ENCODE measurements at regions not wholly inside any gene's neighbourhood (a gene's known extent, or its start where the extent isn't known, plus 50 kb on each side); places are given as distances from the start of the nearest gene placed in this dataset.

GRCh38 chr6:108778421-108779186 is 69.6 kb upstream of the ARMC2 start:
- DNase-seq (ENCODE audit: low read depth in 1 of 2, low spot score in 1 of 2): no peak

- DNase-seq (ENCODE audit: low read depth in 1 of 2, low spot score in 1 of 2): no peak
Measured at GRCh38 chr6:108779536-108780275, 68.5 kb upstream of the ARMC2 start.

GRCh38 chr6:108780784-108781183 is 67.4 kb upstream of the ARMC2 start:
- no peak for DNase-seq (ENCODE audit: low read depth in 1 of 2, low spot score in 1 of 2)

- DNase-seq (ENCODE audit: low read depth in 1 of 2, low spot score in 1 of 2): no peak
Measured at GRCh38 chr6:108781419-108782100, 66.7 kb upstream of the ARMC2 start.

- peak; percentile 51 to 57 for DNase-seq (ENCODE audit: low read depth in 1 of 2, low spot score in 1 of 2)
Measured at GRCh38 chr6:108782179-108783041, 65.8 kb upstream of the ARMC2 start.

GRCh38 chr6:108785653-108786052 is 62.6 kb upstream of the ARMC2 start:
- DNase-seq (ENCODE audit: low read depth in 1 of 2, low spot score in 1 of 2): no peak

GRCh38 chr6:108788416-108788815 is 59.8 kb upstream of the ARMC2 start:
- DNase-seq (ENCODE audit: low read depth in 1 of 2, low spot score in 1 of 2): no peak

- DNase-seq (ENCODE audit: low read depth in 1 of 2, low spot score in 1 of 2): no peak
Measured at GRCh38 chr6:108789475-108789874, 58.7 kb upstream of the ARMC2 start.

GRCh38 chr6:108791700-108792099 is 56.5 kb upstream of the ARMC2 start:
- DNase-seq (ENCODE audit: low read depth in 1 of 2, low spot score in 1 of 2): no peak

GRCh38 chr6:108793516-108794251 is 54.5 kb upstream of the ARMC2 start:
- DNase-seq (ENCODE audit: low read depth in 1 of 2, low spot score in 1 of 2): no peak

GRCh38 chr6:108795122-108795521 is 53.1 kb upstream of the ARMC2 start:
- no peak for DNase-seq (ENCODE audit: low read depth in 1 of 2, low spot score in 1 of 2)

- no peak for DNase-seq (ENCODE audit: low read depth in 1 of 2, low spot score in 1 of 2)
Measured at GRCh38 chr6:108795814-108796213, 52.4 kb upstream of the ARMC2 start.

GRCh38 chr6:108796875-108797274 is 51.3 kb upstream of the ARMC2 start:
- DNase-seq (ENCODE audit: low read depth in 1 of 2, low spot score in 1 of 2): no peak

GRCh38 chr6:108797951-108798669 is 50.1 kb upstream of the ARMC2 start:
- DNase-seq (ENCODE audit: low read depth in 1 of 2, low spot score in 1 of 2): no peak
